Liver (tissue), 8 donors: ENCODE measurements at regions not wholly inside any gene's neighbourhood (a gene's known extent, or its start where the extent isn't known, plus 50 kb on each side); places are given as distances from the start of the nearest gene placed in this dataset.

Source experiments
- DNase-seq: peaks from one replicate; pipeline ENCODE4 v3.0.0-alpha.2; 2017; ENCODE audit warnings: low spot score
- H3K27ac ChIP-seq, 2 donors: one replicate each; pipeline ENCODE4 v1.7.0; 2013; ENCODE audit warnings: inconsistent platforms in 2 of 2, low read length in 2 of 2, control low read depth in 1 of 2, low read depth in 1 of 2, mild to moderate bottlenecking in 1 of 2
- H3K27me3 ChIP-seq, 4 donors: one replicate each; pipeline versions ENCODE4 v1.6.1 to v1.7.0; 2013; ENCODE audit warnings: low read length in 3 of 4, inconsistent platforms in 1 of 4, mild to moderate bottlenecking in 1 of 4, moderate library complexity in 1 of 4; ENCODE audit not compliant: control insufficient read depth in 4 of 4, insufficient read depth in 4 of 4
- H3K36me3 ChIP-seq, 4 donors: one replicate each; pipeline versions ENCODE4 v1.6.1 to v1.7.0; 2013; ENCODE audit warnings: low read length in 3 of 4, mild to moderate bottlenecking in 3 of 4, low read depth in 1 of 4, moderate library complexity in 1 of 4; ENCODE audit not compliant: control insufficient read depth in 4 of 4, insufficient read depth in 3 of 4
- H3K4me1 ChIP-seq, 4 donors: one replicate each; pipeline versions ENCODE4 v1.6.1 to v1.7.0; 2013; ENCODE audit warnings: low read length in 3 of 4, mild to moderate bottlenecking in 3 of 4, moderate library complexity in 1 of 4; ENCODE audit not compliant: control insufficient read depth in 4 of 4, insufficient read depth in 4 of 4
- H3K4me3 ChIP-seq, 3 donors: one replicate each; pipeline versions ENCODE4 v1.6.1 to v1.7.0; 2013; ENCODE audit warnings: low read length in 3 of 3, control low read depth in 1 of 3, low read depth in 1 of 3, mild to moderate bottlenecking in 1 of 3
- H3K9ac ChIP-seq, 2 donors: one replicate each; pipeline ENCODE4 v1.7.0; 2013; ENCODE audit warnings: low read length in 2 of 2, mild to moderate bottlenecking in 2 of 2, moderate library complexity in 2 of 2, control low read depth in 1 of 2, low read depth in 1 of 2
- H3K9me3 ChIP-seq, 4 donors: one replicate each; pipeline versions ENCODE4 v1.6.1 to v1.7.0; 2013; ENCODE audit warnings: low read length in 3 of 4; ENCODE audit not compliant: control insufficient read depth in 4 of 4
- EGR1 ChIP-seq, 2 donors: IDR thresholded peaks; 2 replicates each; pipeline ENCODE4 v1.6.1; 2016 to 2018; ENCODE audit warnings: antibody characterized with exemption in 2 of 2, low read depth in 2 of 2
- FOXA1 ChIP-seq: IDR thresholded peaks from 2 replicates; pipeline ENCODE4 v1.6.1; 2016; ENCODE audit warnings: antibody characterized with exemption
- FOXA2 ChIP-seq: IDR thresholded peaks from 2 replicates; pipeline ENCODE4 v1.6.1; 2016; ENCODE audit warnings: antibody characterized with exemption
- GABPA ChIP-seq, 2 donors: IDR thresholded peaks in 1 of 2; conservative IDR thresholded peaks in 1 of 2; 2 replicates each; pipeline ENCODE4 v1.6.1; 2016; ENCODE audit warnings: antibody characterized with exemption in 2 of 2, mild to moderate bottlenecking in 1 of 2, moderate library complexity in 1 of 2
- HNF4A ChIP-seq, 2 donors: conservative IDR thresholded peaks; 2 replicates each; pipeline ENCODE4 v1.6.1; 2016; ENCODE audit warnings: antibody characterized with exemption in 2 of 2, mild to moderate bottlenecking in 2 of 2
- HNF4G ChIP-seq: IDR thresholded peaks from 2 replicates; pipeline ENCODE4 v1.6.1; 2016; ENCODE audit warnings: antibody characterized with exemption
- JUND ChIP-seq, 2 donors: IDR thresholded peaks; 2 replicates each; pipeline ENCODE4 v1.6.1; 2016; ENCODE audit warnings: antibody characterized with exemption in 2 of 2
- MAX ChIP-seq: IDR thresholded peaks from 2 replicates; pipeline ENCODE4 v1.6.1; 2016; ENCODE audit warnings: antibody characterized with exemption
- NR2F2 ChIP-seq: IDR thresholded peaks from 2 replicates; pipeline ENCODE4 v1.6.1; 2016; ENCODE audit warnings: antibody characterized with exemption
- RAD21 ChIP-seq, 2 donors: IDR thresholded peaks; 2 replicates each; pipeline ENCODE4 v1.6.1; 2016; ENCODE audit warnings: antibody characterized with exemption in 2 of 2, mild to moderate bottlenecking in 2 of 2
- REST ChIP-seq: IDR thresholded peaks from 2 replicates; pipeline ENCODE4 v1.6.1; 2016; ENCODE audit warnings: antibody characterized with exemption, mild to moderate bottlenecking
- RXRA ChIP-seq, 2 donors: IDR thresholded peaks; 2 replicates each; pipeline ENCODE4 v1.6.1; 2017 to 2018; ENCODE audit warnings: antibody characterized with exemption in 2 of 2, mild to moderate bottlenecking in 1 of 2
- SP1 ChIP-seq: IDR thresholded peaks from 2 replicates; pipeline ENCODE4 v1.6.1; 2018; ENCODE audit warnings: antibody characterized with exemption, mild to moderate bottlenecking
- TAF1 ChIP-seq: conservative IDR thresholded peaks from 2 replicates; pipeline ENCODE4 v1.6.1; 2016; ENCODE audit warnings: antibody characterized with exemption, mild to moderate bottlenecking
- YY1 ChIP-seq: IDR thresholded peaks from 2 replicates; pipeline ENCODE4 v1.6.1; 2016; ENCODE audit warnings: antibody characterized with exemption, mild to moderate bottlenecking
- WGBS: extraction: QIAGEN DNeasy Blood & Tissue Kit; methylation state at CpG from one replicate; pipeline ENCODE4 v1.1.7; 2013; 5-methylcytosine and 5-hydroxymethylcytosine counted together
- TF ChIP-seq, protein P1 (sequence below): fragments of 150-350 bp; IDR thresholded peaks from 2 replicates; pipeline ENCODE4 v1.5.1; 2017; ENCODE audit warnings: improper control_type of control experiment, low read depth, low read length; ENCODE audit not compliant: missing input control
- TF ChIP-seq, protein P2 (sequence below): IDR thresholded peaks from 2 replicates; pipeline ENCODE4 v1.6.1; 2016; ENCODE audit warnings: antibody characterized with exemption
- TF ChIP-seq, protein P3 (sequence below): IDR thresholded peaks from 2 replicates; pipeline ENCODE4 v1.6.1; 2016; ENCODE audit warnings: antibody characterized with exemption
- donor health status: healthy.
- donor health status: healthy.
- donor health status: healthy.
- donor health status: healthy.
- donor health status: healthy.

DNA sequence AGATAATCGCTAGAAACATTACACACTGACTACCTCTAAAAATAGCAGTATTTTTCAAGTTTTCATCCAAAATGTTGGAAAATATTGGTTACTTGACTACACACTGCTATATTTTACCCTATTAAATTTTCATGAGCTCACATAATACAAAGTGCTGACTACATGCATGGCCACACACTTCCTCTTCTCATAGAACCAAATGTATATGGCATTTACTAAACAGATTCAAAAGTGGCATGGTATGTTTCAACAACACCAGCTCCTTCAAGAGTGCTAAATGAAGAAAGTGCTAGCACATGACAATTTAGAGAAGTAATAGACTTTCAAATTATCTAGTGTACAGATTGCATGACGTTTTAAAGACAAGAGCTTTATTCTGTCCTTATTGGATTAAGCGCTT lies 780.4 kb upstream of the SLITRK6 start:
- Histone ChIP-seq H3K27me3 (no peaks in the 10 kb centered on the region), H3K36me3 (no peaks in the 10 kb centered on the region), H3K4me3 (no peak overlapping the region), H3K9ac (no peak overlapping the region), H3K9me3 (peaks cover 0 to 3% (median 0%) of the 10 kb centered on the region in 4 donors), H3K4me1 (no peaks in the 10 kb centered on the region), H3K27ac (no peak overlapping the region)
- TF ChIP-seq MAX (no peak), RXRA (IDR thresholded peaks at IDR 0.05) (no peak), NR2F2 (no peak), GABPA (IDR thresholded peaks at IDR 0.05 in 1 of 2, conservative IDR thresholded peaks at IDR 0.05 in 1 of 2) (no peak), RAD21 (IDR thresholded peaks at IDR 0.05) (no peak), REST (no peak), JUND (IDR thresholded peaks at IDR 0.05) (no peak), YY1 (no peak), HNF4A (conservative IDR thresholded peaks at IDR 0.05) (no peak), SP1 (no peak), FOXA1 (no peak), HNF4G (no peak), TAF1 (no peak), EGR1 (IDR thresholded peaks at IDR 0.05; ENCODE audit: low read depth in 2 of 2) (no peak), FOXA2 (no peak)
- TF ChIP-seq, protein P1, sequence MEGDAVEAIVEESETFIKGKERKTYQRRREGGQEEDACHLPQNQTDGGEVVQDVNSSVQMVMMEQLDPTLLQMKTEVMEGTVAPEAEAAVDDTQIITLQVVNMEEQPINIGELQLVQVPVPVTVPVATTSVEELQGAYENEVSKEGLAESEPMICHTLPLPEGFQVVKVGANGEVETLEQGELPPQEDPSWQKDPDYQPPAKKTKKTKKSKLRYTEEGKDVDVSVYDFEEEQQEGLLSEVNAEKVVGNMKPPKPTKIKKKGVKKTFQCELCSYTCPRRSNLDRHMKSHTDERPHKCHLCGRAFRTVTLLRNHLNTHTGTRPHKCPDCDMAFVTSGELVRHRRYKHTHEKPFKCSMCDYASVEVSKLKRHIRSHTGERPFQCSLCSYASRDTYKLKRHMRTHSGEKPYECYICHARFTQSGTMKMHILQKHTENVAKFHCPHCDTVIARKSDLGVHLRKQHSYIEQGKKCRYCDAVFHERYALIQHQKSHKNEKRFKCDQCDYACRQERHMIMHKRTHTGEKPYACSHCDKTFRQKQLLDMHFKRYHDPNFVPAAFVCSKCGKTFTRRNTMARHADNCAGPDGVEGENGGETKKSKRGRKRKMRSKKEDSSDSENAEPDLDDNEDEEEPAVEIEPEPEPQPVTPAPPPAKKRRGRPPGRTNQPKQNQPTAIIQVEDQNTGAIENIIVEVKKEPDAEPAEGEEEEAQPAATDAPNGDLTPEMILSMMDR: no peak
- TF ChIP-seq, protein P2, sequence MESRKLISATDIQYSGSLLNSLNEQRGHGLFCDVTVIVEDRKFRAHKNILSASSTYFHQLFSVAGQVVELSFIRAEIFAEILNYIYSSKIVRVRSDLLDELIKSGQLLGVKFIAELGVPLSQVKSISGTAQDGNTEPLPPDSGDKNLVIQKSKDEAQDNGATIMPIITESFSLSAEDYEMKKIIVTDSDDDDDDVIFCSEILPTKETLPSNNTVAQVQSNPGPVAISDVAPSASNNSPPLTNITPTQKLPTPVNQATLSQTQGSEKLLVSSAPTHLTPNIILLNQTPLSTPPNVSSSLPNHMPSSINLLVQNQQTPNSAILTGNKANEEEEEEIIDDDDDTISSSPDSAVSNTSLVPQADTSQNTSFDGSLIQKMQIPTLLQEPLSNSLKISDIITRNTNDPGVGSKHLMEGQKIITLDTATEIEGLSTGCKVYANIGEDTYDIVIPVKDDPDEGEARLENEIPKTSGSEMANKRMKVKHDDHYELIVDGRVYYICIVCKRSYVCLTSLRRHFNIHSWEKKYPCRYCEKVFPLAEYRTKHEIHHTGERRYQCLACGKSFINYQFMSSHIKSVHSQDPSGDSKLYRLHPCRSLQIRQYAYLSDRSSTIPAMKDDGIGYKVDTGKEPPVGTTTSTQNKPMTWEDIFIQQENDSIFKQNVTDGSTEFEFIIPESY: no peak
- TF ChIP-seq, protein P3, sequence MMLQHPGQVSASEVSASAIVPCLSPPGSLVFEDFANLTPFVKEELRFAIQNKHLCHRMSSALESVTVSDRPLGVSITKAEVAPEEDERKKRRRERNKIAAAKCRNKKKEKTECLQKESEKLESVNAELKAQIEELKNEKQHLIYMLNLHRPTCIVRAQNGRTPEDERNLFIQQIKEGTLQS: no peak
- WGBS: 66% methylated on average over 3 of the region's 3 CpGs
- DNase-seq: no peak
